Pancreas (tissue), 10 donors: ENCODE measurements at regions not wholly inside any gene's neighbourhood (a gene's known extent, or its start where the extent isn't known, plus 50 kb on each side); places are given as distances from the start of the nearest gene placed in this dataset.

Source experiments
- ATAC-seq, 4 donors: fragments of 200-7000 bp; cut with Tn5 transposase; one replicate each; pipeline versions ENCODE4 v1.8.0 to v1.9.1; 2020; ENCODE audit warnings: mild to moderate bottlenecking in 4 of 4, moderate library complexity in 4 of 4
- DNase-seq, 6 donors: peaks; one replicate each; pipeline ENCODE4 v3.0.0-alpha.2; 2020
- FAIRE-seq: peaks from 2 replicates; lab custom pipeline; 2012; peaks lifted over from hg19 to GRCh38; lab: Jason Lieb, UNC
- H3K27ac ChIP-seq, 4 donors: fragments of 200-600 bp; sonication (generic); 1 replicate in 3 of 4; 2 replicates in 1 of 4; pipeline versions ENCODE4 v1.5.0 to v1.8.0; 2020
- H3K27me3 ChIP-seq, 4 donors: fragments of 200-600 bp; one replicate each; pipeline ENCODE4 v1.8.0; 2021
- H3K36me3 ChIP-seq, 3 donors: fragments of 200-600 bp; sonication (generic) in 1 of 3; one replicate each; pipeline versions ENCODE4 v1.5.0 to v1.8.0; 2020 to 2021
- H3K4me1 ChIP-seq, 3 donors: fragments of 200-600 bp; one replicate each; pipeline ENCODE4 v1.8.0; 2021
- H3K4me3 ChIP-seq, 4 donors: fragments of 200-600 bp; sonication (generic) in 2 of 4; one replicate each; pipeline versions ENCODE4 v1.5.0 to v1.8.0; 2020 to 2021
- H3K9me3 ChIP-seq, 4 donors: fragments of 200-600 bp; one replicate each; pipeline ENCODE4 v1.8.0; 2021
- CTCF ChIP-seq, 4 donors: fragments of 200-600 bp; sonication (generic) in 3 of 4; IDR thresholded peaks; one replicate each; pipeline versions ENCODE4 v1.5.0 to v1.8.0; 2021; ENCODE audit warnings: antibody characterized with exemption in 4 of 4
- WGBS, 2 donors: extraction: QIAGEN DNeasy Blood & Tissue Kit; methylation state at CpG; one replicate each; pipeline ENCODE4 v1.1.7; 2013; 5-methylcytosine and 5-hydroxymethylcytosine counted together
- intact Hi-C, 3 donors: fragments of 100-400 bp; cut with DNase I; formaldehyde crosslinking; loops; one replicate each; pipeline versions ENCODE4 v1.11.1 to v1.14.2; 2022
- donor health status: healthy with polysubstance abuse.
- donor health status: DM: no; HTN: no; CAD: no; lungs with moderate emphysema.
- donor health status: DM: no; HTN: no; CAD: no.
- donor health status: control.
- donor health status: control.
- donor health status: Bipolar disorder and iron deficiency.
- donor health status: DM: yes; HTN: yes; CAD: no.
- donor health status: DM: no; HTN: no; CAD: no.
- donor health status: DM: no; HTN: no; CAD: no.
- donor health status: DM: yes; HTN: yes; CAD: no.

GRCh38 chr18:39788383-39788782, 2166.7 kb upstream of the PIK3C3 start:
- Histone ChIP-seq H3K4me1 (no peaks in the 10 kb centered on the region), H3K4me3 (no peak overlapping the region), H3K27ac (no peak overlapping the region), H3K9me3 (no peaks in the 10 kb centered on the region), H3K36me3 (no peaks in the 10 kb centered on the region), H3K27me3 (no peaks in the 10 kb centered on the region)
- WGBS, 2 donors = 91 to 96% methylated on average over 1 of the region's 1 CpG
- FAIRE-seq (no peak), DNase-seq (no peak), ATAC-seq (no peak)
- no peak for TF ChIP-seq CTCF (IDR thresholded peaks at IDR 0.05)
- intact Hi-C loops = no loop called here

- no peaks in the 10 kb centered on the region for H3K36me3 ChIP-seq
- H3K27me3 ChIP-seq = no peaks in the 10 kb centered on the region
- intact Hi-C loops = no loop called here
- TF ChIP-seq CTCF (IDR thresholded peaks at IDR 0.05) = no peak
- no peak overlapping the region for H3K27ac ChIP-seq
- no peak for FAIRE-seq
- ATAC-seq = no peak
- no peak for DNase-seq
- no peak overlapping the region for H3K4me3 ChIP-seq
- no peaks in the 10 kb centered on the region for H3K9me3 ChIP-seq
- no peaks in the 10 kb centered on the region for H3K4me1 ChIP-seq
Measured at GRCh38 chr18:39786477-39786876, 2168.6 kb upstream of the PIK3C3 start.

- DNase-seq (no peak), ATAC-seq (no peak), FAIRE-seq (no peak)
- WGBS, 2 donors = 88 to 89% methylated on average over 5 of the region's 5 CpGs
- H3K9me3 ChIP-seq = no peaks in the 10 kb centered on the region
- intact Hi-C loops = no loop called here
- H3K4me1 ChIP-seq = no peaks in the 10 kb centered on the region
- no peak overlapping the region for H3K4me3 ChIP-seq
- no peaks in the 10 kb centered on the region for H3K36me3 ChIP-seq
- no peak overlapping the region for H3K27ac ChIP-seq
- no peaks in the 10 kb centered on the region for H3K27me3 ChIP-seq
- no peak for TF ChIP-seq CTCF (IDR thresholded peaks at IDR 0.05)
Measured at GRCh38 chr18:39784541-39784940, 2170.5 kb upstream of the PIK3C3 start.

GRCh38 chr18:39781565-39781964, 2173.5 kb upstream of the PIK3C3 start:
- H3K4me3 ChIP-seq = no peak overlapping the region
- no peaks in the 10 kb centered on the region for H3K4me1 ChIP-seq
- no peak for TF ChIP-seq CTCF (IDR thresholded peaks at IDR 0.05)
- no peaks in the 10 kb centered on the region for H3K27me3 ChIP-seq
- H3K27ac ChIP-seq = no peak overlapping the region
- no peaks in the 10 kb centered on the region for H3K9me3 ChIP-seq
- intact Hi-C loops = no loop called here
- DNase-seq (no peak), ATAC-seq (no peak), FAIRE-seq (no peak)
- no peaks in the 10 kb centered on the region for H3K36me3 ChIP-seq
- 74 to 79% methylated on average over 6 of the region's 6 CpGs for WGBS, 2 donors

GRCh38 chr18:39780774-39781173, 2174.3 kb upstream of the PIK3C3 start:
- TF ChIP-seq CTCF (IDR thresholded peaks at IDR 0.05) = no peak
- intact Hi-C loops = no loop called here
- H3K36me3 ChIP-seq = no peaks in the 10 kb centered on the region
- WGBS, 2 donors = 75 to 79% methylated on average over 4 of the region's 4 CpGs
- H3K4me3 ChIP-seq = no peak overlapping the region
- no peaks in the 10 kb centered on the region for H3K4me1 ChIP-seq
- H3K27me3 ChIP-seq = no peaks in the 10 kb centered on the region
- DNase-seq (no peak), FAIRE-seq (no peak), ATAC-seq (no peak)
- no peak overlapping the region for H3K27ac ChIP-seq
- H3K9me3 ChIP-seq = no peaks in the 10 kb centered on the region
